Posterior vena cava (tissue), 2 donors: ENCODE measurements at regions not wholly inside any gene's neighbourhood (a gene's known extent, or its start where the extent isn't known, plus 50 kb on each side); places are given as distances from the start of the nearest gene placed in this dataset.

ENCODE experiments used
- DNase-seq: peaks from one replicate; pipeline ENCODE4 v3.0.0-alpha.2; 2020; ENCODE audit warnings: low spot score
- intact Hi-C, 2 donors: fragments of 100-400 bp; cut with DNase I; formaldehyde crosslinking; loops; one replicate each; pipeline versions ENCODE4 v1.14.1 to v1.14.2; 2022 to 2023
- donor health status: DM: yes; HTN: yes; CAD: no.
- donor health status: DM: yes; HTN: yes; CAD: no.

DNA sequence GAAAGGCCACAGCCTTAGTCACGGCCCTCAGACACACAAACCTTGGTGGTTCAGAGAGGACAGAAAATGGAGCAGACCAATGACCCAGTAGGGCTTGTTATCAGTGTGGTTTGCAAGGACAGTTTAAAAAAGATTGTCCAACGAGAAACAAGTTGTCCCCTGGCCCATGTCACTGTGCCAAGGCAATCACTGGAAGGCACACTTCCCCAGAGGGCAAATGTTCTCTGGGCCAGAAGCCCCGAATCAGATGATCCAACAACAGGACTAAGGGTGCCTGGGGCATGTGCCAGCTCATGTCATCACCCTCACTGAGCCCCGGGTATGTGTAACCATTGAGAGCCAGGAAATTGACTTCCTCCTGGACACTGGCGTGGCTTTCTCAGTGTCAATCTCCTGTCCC is 950.1 kb upstream of the CTNND2 start:
- DNase-seq: no peak
- intact Hi-C loops: no loop called here

DNA sequence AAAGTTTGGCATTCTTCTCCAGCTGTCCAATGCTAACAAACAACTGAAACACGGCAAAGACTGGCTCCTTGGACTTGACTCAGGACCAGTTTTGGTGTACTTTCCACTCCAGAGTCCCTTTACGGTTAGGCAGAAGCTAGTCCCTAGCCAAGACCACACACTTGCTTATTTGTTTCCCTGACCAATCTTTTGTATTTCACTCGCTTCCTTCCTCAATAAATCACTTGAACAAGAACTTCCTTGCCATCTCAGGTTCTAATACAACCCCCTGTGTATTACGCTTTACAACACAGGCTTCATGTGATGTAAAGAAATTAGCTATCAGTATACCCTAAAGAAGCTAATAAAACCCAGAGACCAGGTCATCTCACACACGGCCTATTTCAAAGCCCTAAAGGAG is 947.5 kb upstream of the CTNND2 start:
- intact Hi-C loops: no loop called here
- DNase-seq: no peak

DNA sequence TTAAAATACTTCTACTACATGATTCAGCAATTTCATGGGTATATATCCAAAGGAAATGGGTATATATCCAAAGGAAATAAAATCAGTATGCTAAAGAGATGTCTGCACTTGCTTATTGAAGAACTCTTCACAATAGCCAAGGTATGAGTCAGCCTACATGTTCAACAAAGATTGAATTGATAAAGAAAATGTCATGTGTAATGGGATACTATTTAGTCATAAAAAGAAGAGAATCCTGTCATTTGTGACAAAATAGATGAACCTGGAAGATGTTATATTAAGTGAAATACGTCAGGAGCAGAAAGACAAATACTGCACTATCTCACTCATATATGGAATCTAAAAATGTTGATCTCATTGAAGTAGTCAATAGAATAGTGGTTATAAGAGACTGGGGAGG is 944.5 kb upstream of the CTNND2 start:
- DNase-seq: no peak
- intact Hi-C loops: no loop called here

- intact Hi-C loops: no loop called here
- no peak for DNase-seq
Measured at GRCh38 chr5:12845549-12846159, 941.4 kb upstream of the CTNND2 start.

DNA sequence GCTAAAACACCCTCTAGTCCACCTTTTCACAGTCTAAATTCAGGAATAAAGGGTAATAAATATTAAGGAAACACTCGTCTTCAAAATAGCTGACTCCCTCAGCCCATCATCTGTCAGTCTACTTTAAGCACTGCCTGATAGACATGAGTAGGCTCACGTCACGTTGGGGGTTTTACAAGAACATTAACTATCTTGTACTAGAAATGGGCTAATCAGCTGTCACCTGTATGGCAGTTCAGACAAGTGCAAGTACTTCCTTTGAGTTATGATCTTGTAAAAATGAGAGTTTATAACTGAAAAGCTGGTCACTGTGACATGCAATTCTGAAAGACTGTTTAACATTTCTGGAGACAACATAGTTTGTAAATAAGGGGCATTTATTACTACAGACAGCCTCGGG is 936.7 kb upstream of the CTNND2 start:
- no peak for DNase-seq
- intact Hi-C loops: no loop called here

GRCh38 chr5:12837592-12837991 is 933.3 kb upstream of the CTNND2 start:
- intact Hi-C loops: no loop called here

DNA sequence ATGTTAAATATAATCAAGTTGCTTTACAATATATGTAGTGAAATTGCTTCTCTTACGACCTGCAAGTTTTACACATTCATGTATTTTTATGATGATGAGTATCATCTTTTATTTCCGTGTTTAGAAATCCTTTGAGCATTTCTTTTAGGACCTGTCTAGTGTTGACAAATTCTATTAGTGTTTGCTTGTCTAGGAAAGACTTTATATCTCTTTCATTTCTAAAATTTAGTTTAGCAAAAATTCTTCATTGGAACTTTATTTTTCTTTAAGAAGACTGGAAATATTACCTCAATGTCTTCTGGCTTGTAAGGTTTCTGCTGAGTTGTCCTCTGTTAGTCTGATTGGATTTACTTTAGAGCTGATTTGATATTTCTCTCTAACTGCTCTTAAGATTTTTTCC is 920.9 kb upstream of the CTNND2 start:
- intact Hi-C loops: no loop called here
- DNase-seq: no peak

More at GRCh38 chr5:12837592-12837991, 933.3 kb upstream of the CTNND2 start:
- DNase-seq: no peak

- peak; percentile 36 for DNase-seq
- intact Hi-C loops: loop anchor here in 1 of 2 donors (2.0 kb wide), 1 partner anchor 72 kb away; no protein-coding TSS in a partner anchor
Measured at GRCh38 chr5:12805165-12805698, 901.0 kb upstream of the CTNND2 start.

DNA sequence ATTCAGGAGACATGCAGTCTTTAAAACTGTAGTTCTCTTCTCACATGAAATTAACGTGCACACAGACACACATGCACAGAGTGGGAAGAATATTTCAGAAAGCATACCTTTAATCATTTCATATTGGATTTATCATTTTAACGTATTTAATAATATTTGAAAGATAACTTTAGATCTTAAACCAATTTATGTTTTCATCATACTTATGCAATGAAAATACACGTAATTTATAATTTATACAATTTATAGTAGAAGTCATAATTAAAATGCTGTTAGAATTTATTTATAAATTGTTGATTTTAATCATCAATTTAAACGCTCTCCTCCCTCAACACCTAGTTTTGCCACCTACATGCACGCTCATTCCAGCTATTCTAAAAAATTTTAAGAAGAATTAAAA is 894.9 kb upstream of the CTNND2 start:
- DNase-seq: no peak
- intact Hi-C loops: no loop called here

DNA sequence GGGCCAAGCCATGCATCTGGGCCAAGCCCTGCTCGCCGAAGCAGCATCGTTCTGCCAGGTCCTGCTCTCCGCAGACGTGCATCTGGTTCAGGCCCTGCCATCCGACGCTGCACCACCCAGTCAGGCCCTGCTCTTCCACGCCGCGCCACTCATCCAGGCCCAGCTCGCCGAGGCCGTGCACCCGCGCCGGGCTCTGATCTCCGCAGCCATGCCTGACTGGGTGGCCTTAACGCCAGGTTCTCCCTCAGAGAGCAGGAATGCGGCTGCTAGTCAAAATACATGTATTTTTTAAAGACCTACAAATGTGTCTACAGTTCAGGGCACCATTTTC is 891.1 kb upstream of the CTNND2 start:
- intact Hi-C loops: no loop called here
- DNase-seq: no peak

GRCh38 chr5:12794476-12795332 is 890.5 kb upstream of the CTNND2 start:
- DNase-seq: peak; percentile 69
- intact Hi-C loops: no loop called here

DNA sequence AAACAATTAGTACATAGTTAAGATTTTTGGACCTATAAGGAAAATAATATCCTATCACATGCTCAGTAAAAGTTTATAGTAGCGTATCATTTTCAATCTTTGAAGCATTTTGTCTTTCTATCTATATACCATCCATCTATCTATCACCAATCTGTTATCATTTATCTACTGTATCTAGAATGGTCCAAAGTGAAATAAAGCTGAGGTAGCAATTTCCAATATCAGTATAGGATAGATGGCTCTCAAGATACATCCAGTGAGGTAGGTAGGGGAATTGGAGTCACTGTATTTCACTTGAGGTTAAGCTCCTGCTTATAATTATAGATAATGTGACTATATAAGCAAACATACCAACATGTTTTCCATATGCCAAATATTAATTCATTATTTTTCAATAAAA is 889.1 kb upstream of the CTNND2 start:
- DNase-seq: no peak
- intact Hi-C loops: no loop called here

DNA sequence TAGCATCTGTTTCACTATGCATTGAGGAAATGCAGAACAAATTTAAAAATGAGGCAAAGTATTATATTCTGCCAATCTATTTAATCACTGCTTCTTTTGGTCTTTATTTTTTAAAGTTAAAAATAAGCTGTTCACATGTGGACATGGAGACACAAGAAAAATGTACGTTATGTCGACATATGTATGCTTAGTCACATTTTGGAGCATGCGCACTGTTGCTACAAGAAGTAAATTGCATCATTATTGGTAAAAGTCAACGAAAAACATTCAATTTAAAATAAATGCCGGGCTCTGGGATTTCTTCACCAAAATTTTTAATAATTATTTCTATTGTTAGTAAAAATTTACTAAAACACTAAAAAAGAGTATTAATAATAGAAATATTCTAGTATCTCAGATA is 876.3 kb upstream of the CTNND2 start:
- intact Hi-C loops: no loop called here

DNA sequence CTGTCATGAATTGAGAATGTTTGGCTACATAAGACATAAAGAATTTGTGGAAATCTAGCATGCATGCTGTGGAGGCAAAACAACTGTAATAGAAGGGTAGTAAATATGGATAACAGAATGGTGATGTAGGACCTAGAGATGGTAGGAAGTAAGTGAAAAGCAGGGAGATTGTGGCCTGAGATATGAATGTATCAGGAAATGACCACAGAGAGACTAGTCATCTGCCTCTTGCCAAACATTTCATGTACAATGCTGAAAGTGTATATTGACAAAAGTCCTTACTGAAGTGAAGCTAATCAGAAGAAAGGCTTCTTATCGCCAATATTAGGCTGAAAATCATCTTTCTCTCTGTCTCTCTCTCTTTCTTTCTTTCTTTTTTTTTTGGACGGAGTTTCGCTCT is 873.1 kb upstream of the CTNND2 start:
- intact Hi-C loops: no loop called here
- no peak for DNase-seq

More for the DNA sequence above, 876.3 kb upstream of the CTNND2 start:
- DNase-seq: no peak

GRCh38 chr5:12772276-12772675 is 868.0 kb upstream of the CTNND2 start:
- DNase-seq: no peak
- intact Hi-C loops: no loop called here

GRCh38 chr5:12759377-12759776 is 855.1 kb upstream of the CTNND2 start:
- intact Hi-C loops: no loop called here
- no peak for DNase-seq

DNA sequence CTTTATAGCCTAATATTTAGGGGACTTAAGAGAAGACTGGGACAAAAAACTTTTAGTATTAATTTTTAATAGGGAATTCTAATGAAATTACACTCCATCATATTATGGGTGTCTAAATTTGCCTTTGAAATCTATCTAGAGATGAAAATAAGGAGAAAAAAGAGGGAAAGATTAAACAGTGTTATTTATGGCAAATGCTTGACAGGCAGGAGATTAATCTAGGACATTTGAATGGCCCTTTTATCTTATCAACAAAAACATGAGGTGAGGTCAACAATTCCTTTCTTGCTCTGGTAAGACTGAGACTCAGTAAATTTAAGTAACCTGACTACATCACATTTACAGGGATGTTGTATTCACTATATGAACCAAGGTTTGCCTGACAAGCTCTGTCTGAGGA is 852.8 kb upstream of the CTNND2 start:
- no peak for DNase-seq
- intact Hi-C loops: no loop called here

- no peak for DNase-seq
- intact Hi-C loops: no loop called here
Measured at GRCh38 chr5:12745537-12745936, 841.3 kb upstream of the CTNND2 start.

DNA sequence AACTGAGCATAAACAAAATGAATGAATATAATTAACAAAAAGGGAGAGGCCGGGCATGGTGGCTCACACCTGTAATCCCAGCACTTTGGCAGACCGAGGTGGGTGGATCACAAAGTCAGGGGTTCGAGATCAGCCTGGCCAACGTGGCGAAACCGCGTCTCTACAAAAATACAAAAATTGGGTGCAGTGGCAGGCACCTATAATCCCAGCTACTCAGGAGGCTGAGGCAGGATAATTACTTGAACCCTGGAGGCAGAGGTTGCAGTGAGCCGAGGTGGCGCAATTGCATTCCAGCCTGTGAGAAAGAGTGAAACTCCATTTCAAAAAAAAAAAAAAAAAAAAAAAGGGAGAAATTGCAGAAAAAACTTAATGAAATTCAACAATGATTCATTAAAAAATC is 839.3 kb upstream of the CTNND2 start:
- intact Hi-C loops: no loop called here
- peak; percentile 19 for DNase-seq

GRCh38 chr5:12730354-12730753 is 826.1 kb upstream of the CTNND2 start:
- no peak for DNase-seq
- intact Hi-C loops: no loop called here

GRCh38 chr5:12716664-12717063 is 812.4 kb upstream of the CTNND2 start:
- DNase-seq: no peak
- intact Hi-C loops: no loop called here
